HepG2 (cell line): ENCODE measurements at regions not wholly inside any gene's neighbourhood (a gene's known extent, or its start where the extent isn't known, plus 50 kb on each side); places are given as distances from the start of the nearest gene placed in this dataset.

Experiments used
- ATAC-seq: fragments of 200-7000 bp; cut with Tn5 transposase; 3 replicates; pipeline ENCODE4 v1.9.1; 2020; ENCODE audit warnings: mild to moderate bottlenecking, moderate library complexity
- BruUV-seq: library from RNA; stranded (reverse); fragments of 400-500 nt; replicated peaks from 2 replicates; lab custom pipeline; 2021; lab: Mats Ljungman, UMichigan
- CTCF ChIA-PET: fragments of 300-600 bp; formaldehyde crosslinking; extraction: SDS; loops from one replicate; lab custom pipeline; 2021; ENCODE audit warnings: low total read pairs, inconsistent platforms, low intra/inter-chr PET ratio; lab: Yijun Ruan, JAX
- POLR2A ChIA-PET: fragments of 350-600 bp; sonication (Branson Sonifier 250); formaldehyde crosslinking; loops from one replicate; lab custom pipeline; 2020; ENCODE audit warnings: antibody characterized with exemption, inconsistent platforms; lab: Yijun Ruan, JAX
- DNase-seq: peaks from one replicate; pipeline ENCODE4 v3.0.0-alpha.2; 2015; ENCODE audit warnings: low spot score
- FAIRE-seq: peaks from 3 replicates; lab custom pipeline; 2011; peaks lifted over from hg19 to GRCh38; lab: Jason Lieb, UNC
- H2AFZ ChIP-seq: one replicate; pipeline ENCODE4 v1.6.1; 2011; ENCODE audit warnings: low read length, inconsistent platforms
- H3K27ac ChIP-seq: fragments of 300-600 bp; 3 replicates; pipeline ENCODE4 v1.8.0; 2011; ENCODE audit warnings: mixed run types, mild to moderate bottlenecking, mixed read lengths, low read length, inconsistent platforms; ENCODE audit not compliant: insufficient read depth; ENCODE audit errors: extremely low read length
- H3K27me3 ChIP-seq, 2 experiments: fragments of 200-600 bp in 1 of 2; 2 replicates in 1 of 2; 3 replicates in 1 of 2; pipeline versions ENCODE4 v1.6.0 to v1.8.0; 2011; ENCODE audit warnings: low read length in 2 of 2, mild to moderate bottlenecking in 2 of 2, moderate library complexity in 2 of 2, inconsistent platforms in 1 of 2; ENCODE audit not compliant: insufficient read depth in 2 of 2, control insufficient read depth in 1 of 2
- H3K36me3 ChIP-seq, 2 experiments: fragments of 200-600 bp in 1 of 2; replicated peaks in 1 of 2; 2 replicates in 1 of 2; 3 replicates in 1 of 2; pipeline versions ENCODE4 v1.5.1 to v1.8.0; 2011; ENCODE audit warnings: low read length in 2 of 2, inconsistent platforms in 1 of 2; ENCODE audit not compliant: insufficient read depth in 2 of 2, control insufficient read depth in 1 of 2
- H3K4me1 ChIP-seq: 2 replicates; pipeline ENCODE4 v1.5.1; 2012; ENCODE audit warnings: low read length, inconsistent platforms; ENCODE audit not compliant: insufficient read depth
- H3K4me2 ChIP-seq: 2 replicates; pipeline ENCODE4 v1.6.0; 2011; ENCODE audit warnings: low read depth, low read length, inconsistent platforms
- H3K4me3 ChIP-seq, 3 experiments: fragments of 200-600 bp in 1 of 3; sonication (generic), shearing (Covaris generic) in 1 of 3; replicated peaks in 1 of 3; 2 replicates each; pipeline ENCODE4 v1.5.1; 2011 to 2016; ENCODE audit warnings: low read length in 3 of 3, inconsistent platforms in 2 of 3, low read depth in 2 of 3, mild to moderate bottlenecking in 2 of 3, control low read depth in 1 of 3, mixed read lengths in 1 of 3; ENCODE audit not compliant: insufficient read depth in 1 of 3
- H3K79me2 ChIP-seq: one replicate; pipeline ENCODE4 v1.6.1; 2011; ENCODE audit warnings: low read length, inconsistent platforms; ENCODE audit not compliant: insufficient read depth
- H3K9ac ChIP-seq: 2 replicates; pipeline ENCODE4 v1.6.0; 2011; ENCODE audit warnings: mild to moderate bottlenecking, low read depth, low read length, inconsistent platforms; ENCODE audit not compliant: insufficient read depth
- H3K9me3 ChIP-seq: 2 replicates; pipeline ENCODE4 v1.5.1; 2012; ENCODE audit warnings: mild to moderate bottlenecking, low read length
- H4K20me1 ChIP-seq: 2 replicates; pipeline ENCODE4 v1.6.0; 2011; ENCODE audit warnings: inconsistent platforms, mild to moderate bottlenecking, low read length, moderate library complexity; ENCODE audit not compliant: insufficient read depth
- CCDC6 ChIP-seq: sonication (generic); formaldehyde crosslinking; IDR thresholded peaks from 2 replicates; pipeline ENCODE4 v1.8.1; 2022; ENCODE audit warnings: mild to moderate bottlenecking, missing genetic modification reagents, moderate library complexity
- CHCHD3 ChIP-seq: sonication (generic); formaldehyde crosslinking; IDR thresholded peaks from 2 replicates; pipeline ENCODE4 v1.8.0; 2022; ENCODE audit warnings: mild to moderate bottlenecking, missing genetic modification reagents, moderate library complexity
- GATAD2A ChIP-seq: IDR thresholded peaks from 2 replicates; pipeline ENCODE4 v1.6.1; 2016
- MBD4 ChIP-seq: IDR thresholded peaks from 2 replicates; pipeline ENCODE4 v1.6.1; 2012; ENCODE audit warnings: low read length, inconsistent platforms, borderline replicate concordance
- RNF2 ChIP-seq: fragments of 450-650 bp; conservative IDR thresholded peaks from 2 replicates; pipeline ENCODE4 v1.6.1; 2016; ENCODE audit warnings: low read depth
- SNRNP70 ChIP-seq: fragments of 200-400 bp; formaldehyde crosslinking; IDR thresholded peaks from 2 replicates; pipeline ENCODE4 v1.6.1; 2017; ENCODE audit warnings: mild to moderate bottlenecking, low read depth, low read length, moderate library complexity
- SP1 ChIP-seq, 2 experiments: fragments of 450-650 bp in 1 of 2; sonication (generic) in 1 of 2; formaldehyde crosslinking in 1 of 2; IDR thresholded peaks; 2 replicates each; pipeline versions ENCODE4 v1.4.0 to v1.6.1; 2016 to 2020; ENCODE audit warnings: missing genetic modification reagents in 1 of 2
- TBP ChIP-seq: sonication (generic); formaldehyde crosslinking; IDR thresholded peaks from 2 replicates; pipeline ENCODE4 v1.5.0; 2020; ENCODE audit warnings: missing genetic modification reagents
- ZNF292 ChIP-seq: sonication (generic); formaldehyde crosslinking; IDR thresholded peaks from 2 replicates; pipeline ENCODE4 v1.8.1; 2022; ENCODE audit warnings: mild to moderate bottlenecking, low read depth, missing genetic modification reagents, borderline replicate concordance
- ZNF34 ChIP-seq: sonication (generic); formaldehyde crosslinking; IDR thresholded peaks from 2 replicates; pipeline ENCODE4 v1.4.0; 2020; ENCODE audit warnings: mild to moderate bottlenecking, missing genetic modification reagents, borderline replicate concordance
- ZNF382 ChIP-seq: sonication (generic); formaldehyde crosslinking; IDR thresholded peaks from 2 replicates; pipeline ENCODE4 v1.5.0; 2020; ENCODE audit warnings: missing genetic modification reagents, mild to moderate bottlenecking, borderline replicate concordance
- ZNF572 ChIP-seq: sonication (generic); formaldehyde crosslinking; IDR thresholded peaks from 2 replicates; pipeline ENCODE4 v1.5.1; 2020; ENCODE audit warnings: mild to moderate bottlenecking, missing genetic modification reagents
- WGBS: methylation state at CpG from one replicate; pipeline ENCODE4 v1.1.6; 2017; ENCODE audit warnings: low lambda C conversion rate; 5-methylcytosine and 5-hydroxymethylcytosine counted together
- in situ Hi-C: cut with HindIII; loops from 2 replicates; pipeline ENCODE4 v1.10.0; 2017; ENCODE audit warnings: low pct_unique_long_range_greater_than_20kb; ENCODE audit not compliant: extremely low pct_ligation_motif_present
- intact Hi-C: fragments of 100-400 bp; cut with micrococcal nuclease; formaldehyde crosslinking; loops from one replicate; pipeline ENCODE4 v1.10.0; 2022; ENCODE audit not compliant: unreplicated experiment
- TF ChIP-seq, protein P1 (sequence below): sonication (generic); formaldehyde crosslinking; IDR thresholded peaks from 2 replicates; pipeline ENCODE4 v1.4.0; 2020; ENCODE audit warnings: missing genetic modification reagents, mild to moderate bottlenecking, borderline replicate concordance
- TF ChIP-seq, protein P2 (sequence below): sonication (generic); formaldehyde crosslinking; IDR thresholded peaks from 2 replicates; pipeline ENCODE4 v1.4.0; 2020; ENCODE audit warnings: missing genetic modification reagents

DNA sequence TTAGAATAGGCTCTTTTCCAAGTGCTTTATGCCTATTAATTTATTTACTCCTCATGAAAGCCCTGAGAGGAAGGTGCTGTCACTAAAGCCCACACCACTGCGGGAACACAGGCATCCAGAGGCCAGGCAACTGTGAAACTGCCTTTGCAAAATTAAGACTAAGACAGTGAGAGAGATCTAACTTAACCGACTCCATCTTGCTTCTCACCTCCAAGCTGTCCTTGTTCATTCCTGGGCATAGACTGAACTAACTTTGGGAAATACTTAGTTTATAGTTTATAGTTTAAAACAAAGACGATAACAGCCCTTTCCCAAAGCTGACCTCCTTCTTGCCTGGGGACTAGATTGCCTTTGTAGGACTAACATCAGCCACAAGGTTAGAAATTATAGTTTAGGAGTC, 80.1 kb downstream of the RSPH3 start:
- no peak for FAIRE-seq
- in situ Hi-C loops = no loop called here
- POLR2A ChIA-PET = no interaction called here

More for the DNA sequence above, 80.1 kb downstream of the RSPH3 start:
- intact Hi-C loops = no loop called here
- no peak for ATAC-seq
- 57% methylated on average over 3 of the region's 3 CpGs for WGBS
- no peaks in the 10 kb centered on the region for H3K9me3 ChIP-seq
- CTCF ChIA-PET = no interaction called here
- no peaks in the 10 kb centered on the region for H4K20me1 ChIP-seq
- no peak overlapping the region for H3K27ac ChIP-seq
- DNase-seq = no peak
- no peak overlapping the region for H3K4me3 ChIP-seq
- no peak overlapping the region for H2AFZ ChIP-seq
- H3K9ac ChIP-seq = no peak overlapping the region
- no peaks in the 10 kb centered on the region for H3K27me3 ChIP-seq
- no peak for TF ChIP-seq MBD4
- TF ChIP-seq ZNF34 (CRISPR knock-in tag) = no peak
- no peak for TF ChIP-seq CCDC6 (CRISPR knock-in tag)
- no peak for TF ChIP-seq ZNF572 (CRISPR knock-in tag)
- TF ChIP-seq RNF2 = no peak
- TF ChIP-seq, protein P1, sequence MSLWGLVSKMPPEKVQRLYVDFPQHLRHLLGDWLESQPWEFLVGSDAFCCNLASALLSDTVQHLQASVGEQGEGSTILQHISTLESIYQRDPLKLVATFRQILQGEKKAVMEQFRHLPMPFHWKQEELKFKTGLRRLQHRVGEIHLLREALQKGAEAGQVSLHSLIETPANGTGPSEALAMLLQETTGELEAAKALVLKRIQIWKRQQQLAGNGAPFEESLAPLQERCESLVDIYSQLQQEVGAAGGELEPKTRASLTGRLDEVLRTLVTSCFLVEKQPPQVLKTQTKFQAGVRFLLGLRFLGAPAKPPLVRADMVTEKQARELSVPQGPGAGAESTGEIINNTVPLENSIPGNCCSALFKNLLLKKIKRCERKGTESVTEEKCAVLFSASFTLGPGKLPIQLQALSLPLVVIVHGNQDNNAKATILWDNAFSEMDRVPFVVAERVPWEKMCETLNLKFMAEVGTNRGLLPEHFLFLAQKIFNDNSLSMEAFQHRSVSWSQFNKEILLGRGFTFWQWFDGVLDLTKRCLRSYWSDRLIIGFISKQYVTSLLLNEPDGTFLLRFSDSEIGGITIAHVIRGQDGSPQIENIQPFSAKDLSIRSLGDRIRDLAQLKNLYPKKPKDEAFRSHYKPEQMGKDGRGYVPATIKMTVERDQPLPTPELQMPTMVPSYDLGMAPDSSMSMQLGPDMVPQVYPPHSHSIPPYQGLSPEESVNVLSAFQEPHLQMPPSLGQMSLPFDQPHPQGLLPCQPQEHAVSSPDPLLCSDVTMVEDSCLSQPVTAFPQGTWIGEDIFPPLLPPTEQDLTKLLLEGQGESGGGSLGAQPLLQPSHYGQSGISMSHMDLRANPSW (CRISPR knock-in tag) = no peak
- no peak for TF ChIP-seq SNRNP70
- no peak for TF ChIP-seq CHCHD3
- TF ChIP-seq ZNF382 = no peak
- TF ChIP-seq, protein P2, sequence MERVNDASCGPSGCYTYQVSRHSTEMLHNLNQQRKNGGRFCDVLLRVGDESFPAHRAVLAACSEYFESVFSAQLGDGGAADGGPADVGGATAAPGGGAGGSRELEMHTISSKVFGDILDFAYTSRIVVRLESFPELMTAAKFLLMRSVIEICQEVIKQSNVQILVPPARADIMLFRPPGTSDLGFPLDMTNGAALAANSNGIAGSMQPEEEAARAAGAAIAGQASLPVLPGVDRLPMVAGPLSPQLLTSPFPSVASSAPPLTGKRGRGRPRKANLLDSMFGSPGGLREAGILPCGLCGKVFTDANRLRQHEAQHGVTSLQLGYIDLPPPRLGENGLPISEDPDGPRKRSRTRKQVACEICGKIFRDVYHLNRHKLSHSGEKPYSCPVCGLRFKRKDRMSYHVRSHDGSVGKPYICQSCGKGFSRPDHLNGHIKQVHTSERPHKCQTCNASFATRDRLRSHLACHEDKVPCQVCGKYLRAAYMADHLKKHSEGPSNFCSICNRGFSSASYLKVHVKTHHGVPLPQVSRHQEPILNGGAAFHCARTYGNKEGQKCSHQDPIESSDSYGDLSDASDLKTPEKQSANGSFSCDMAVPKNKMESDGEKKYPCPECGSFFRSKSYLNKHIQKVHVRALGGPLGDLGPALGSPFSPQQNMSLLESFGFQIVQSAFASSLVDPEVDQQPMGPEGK (CRISPR knock-in tag) = no peak
- no peak for TF ChIP-seq TBP (CRISPR knock-in tag)
- TF ChIP-seq SP1 (IDR thresholded peaks at IDR 0.05) = no peak
- no peak for TF ChIP-seq SP1 (CRISPR knock-in tag; IDR thresholded peaks at IDR 0.05)
- TF ChIP-seq ZNF292 (CRISPR knock-in tag) = no peak
- TF ChIP-seq GATAD2A (CRISPR knock-in tag) = no peak
- H3K4me2 ChIP-seq = no peak overlapping the region
- no peaks in the 10 kb centered on the region for H3K36me3 ChIP-seq
- peaks cover 15% of the 10 kb centered on the region for H3K4me1 ChIP-seq
- BruUV-seq = no TSS peak
- no peaks in the 10 kb centered on the region for H3K79me2 ChIP-seq
